Kidney (tissue), 13 donors: ENCODE measurements at regions not wholly inside any gene's neighbourhood (a gene's known extent, or its start where the extent isn't known, plus 50 kb on each side); places are given as distances from the start of the nearest gene placed in this dataset.
A peak's percentile ranks its signal among the peaks of the same experiment; 100 is the strongest.

ENCODE experiments used
- DNase-seq, 5 donors: peaks; one replicate each; pipeline ENCODE4 v3.0.0-alpha.2; 2013 to 2020
- FAIRE-seq: peaks from 2 replicates; lab custom pipeline; 2012; peaks lifted over from hg19 to GRCh38; lab: Jason Lieb, UNC
- H3K27ac ChIP-seq, 2 donors: one replicate each; pipeline ENCODE4 v1.7.0; 2013; ENCODE audit warnings: low read depth in 2 of 2, low read length in 2 of 2, inconsistent platforms in 1 of 2
- H3K27me3 ChIP-seq: one replicate; pipeline ENCODE4 v1.7.1; 2013; ENCODE audit warnings: low read length, inconsistent platforms; ENCODE audit not compliant: control insufficient read depth, insufficient read depth
- H3K36me3 ChIP-seq, 3 donors: one replicate each; pipeline versions ENCODE4 v1.7.0 to v1.7.1; 2013; ENCODE audit warnings: low read length in 3 of 3, control low read depth in 1 of 3, inconsistent platforms in 1 of 3; ENCODE audit not compliant: insufficient read depth in 3 of 3, control insufficient read depth in 2 of 3
- H3K4me1 ChIP-seq, 3 donors: one replicate each; pipeline versions ENCODE4 v1.7.0 to v1.7.1; 2013; ENCODE audit warnings: low read length in 3 of 3, inconsistent platforms in 1 of 3, low read depth in 1 of 3; ENCODE audit not compliant: control insufficient read depth in 2 of 3, insufficient read depth in 2 of 3
- H3K4me3 ChIP-seq, 3 donors: one replicate each; pipeline versions ENCODE4 v1.7.0 to v1.8.1; 2013; ENCODE audit warnings: low read length in 3 of 3, control low read depth in 1 of 3, inconsistent platforms in 1 of 3
- H3K9ac ChIP-seq, 3 donors: one replicate each; pipeline versions ENCODE4 v1.7.0 to v1.7.1; 2013; ENCODE audit warnings: low read length in 3 of 3, control low read depth in 1 of 3, inconsistent platforms in 1 of 3
- H3K9me3 ChIP-seq, 3 donors: one replicate each; pipeline versions ENCODE4 v1.7.0 to v1.7.1; 2013; ENCODE audit warnings: low read length in 3 of 3, control low read depth in 1 of 3, inconsistent platforms in 1 of 3; ENCODE audit not compliant: control insufficient read depth in 2 of 3, insufficient read depth in 1 of 3
- intact Hi-C: fragments of 100-400 bp; cut with DNase I; formaldehyde crosslinking; loops from one replicate; pipeline ENCODE4 v1.11.1; 2022
- TF ChIP-seq, protein P1 (sequence below): IDR thresholded peaks from 3 replicates; pipeline ENCODE4 v1.5.1; 2012; ENCODE audit warnings: mild to moderate bottlenecking, moderate library complexity, borderline replicate concordance; ENCODE audit not compliant: insufficient read depth; ENCODE audit errors: extremely low read depth
- donor health status: control.
- donor health status: control.
- donor health status: control.
- donor health status: control.
- donor health status: control.
- donor health status: DM: yes; HTN: yes; CAD: no.
- donor health status: Normal renal cell carcinoma (clear cell type).

DNA sequence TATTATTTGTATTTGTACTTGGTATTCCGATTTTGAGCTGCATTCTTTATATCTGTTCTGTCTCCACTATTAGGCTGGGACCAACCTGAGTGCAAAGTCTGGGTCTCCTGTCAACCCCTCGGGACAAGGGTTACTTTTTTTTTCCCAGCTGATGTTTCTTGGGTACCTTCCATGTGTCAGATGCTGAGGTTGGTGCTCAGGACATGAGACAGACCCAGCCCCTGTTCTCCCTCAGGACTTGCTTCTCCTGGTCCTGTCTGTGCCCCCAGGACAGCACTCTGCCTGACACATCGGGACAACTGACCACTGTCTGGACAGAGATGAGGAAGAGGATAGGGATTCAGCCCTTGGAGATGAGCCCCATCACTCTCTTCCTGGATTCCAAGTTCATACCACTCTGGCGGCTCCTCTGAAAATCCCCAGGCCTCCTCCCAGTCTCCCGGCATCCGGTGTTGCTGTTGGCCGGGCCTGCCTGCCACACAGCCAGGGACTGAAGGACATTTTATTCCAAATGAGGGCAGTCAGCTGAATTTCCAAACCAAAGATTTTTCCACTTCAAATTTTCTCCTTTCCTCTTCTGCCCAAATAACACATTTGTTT, 55.6 kb upstream of the FMOD start:
- peak overlapping the region; percentile 43 to 85 for H3K27ac ChIP-seq
- H3K9ac ChIP-seq: no peak overlapping the region
- DNase-seq (peak in 2 of 5 donors; percentile 44 to 85), FAIRE-seq (no peak)
- H3K4me1 ChIP-seq: peaks cover 0 to 4% (median 0%) of the 10 kb centered on the region in 3 donors
- H3K9me3 ChIP-seq: no peaks in the 10 kb centered on the region
- no peak overlapping the region for H3K4me3 ChIP-seq
- intact Hi-C loops: no loop called here
- H3K36me3 ChIP-seq: no peaks in the 10 kb centered on the region
- no peaks in the 10 kb centered on the region for H3K27me3 ChIP-seq
- TF ChIP-seq, protein P1, sequence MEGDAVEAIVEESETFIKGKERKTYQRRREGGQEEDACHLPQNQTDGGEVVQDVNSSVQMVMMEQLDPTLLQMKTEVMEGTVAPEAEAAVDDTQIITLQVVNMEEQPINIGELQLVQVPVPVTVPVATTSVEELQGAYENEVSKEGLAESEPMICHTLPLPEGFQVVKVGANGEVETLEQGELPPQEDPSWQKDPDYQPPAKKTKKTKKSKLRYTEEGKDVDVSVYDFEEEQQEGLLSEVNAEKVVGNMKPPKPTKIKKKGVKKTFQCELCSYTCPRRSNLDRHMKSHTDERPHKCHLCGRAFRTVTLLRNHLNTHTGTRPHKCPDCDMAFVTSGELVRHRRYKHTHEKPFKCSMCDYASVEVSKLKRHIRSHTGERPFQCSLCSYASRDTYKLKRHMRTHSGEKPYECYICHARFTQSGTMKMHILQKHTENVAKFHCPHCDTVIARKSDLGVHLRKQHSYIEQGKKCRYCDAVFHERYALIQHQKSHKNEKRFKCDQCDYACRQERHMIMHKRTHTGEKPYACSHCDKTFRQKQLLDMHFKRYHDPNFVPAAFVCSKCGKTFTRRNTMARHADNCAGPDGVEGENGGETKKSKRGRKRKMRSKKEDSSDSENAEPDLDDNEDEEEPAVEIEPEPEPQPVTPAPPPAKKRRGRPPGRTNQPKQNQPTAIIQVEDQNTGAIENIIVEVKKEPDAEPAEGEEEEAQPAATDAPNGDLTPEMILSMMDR: no peak

DNA sequence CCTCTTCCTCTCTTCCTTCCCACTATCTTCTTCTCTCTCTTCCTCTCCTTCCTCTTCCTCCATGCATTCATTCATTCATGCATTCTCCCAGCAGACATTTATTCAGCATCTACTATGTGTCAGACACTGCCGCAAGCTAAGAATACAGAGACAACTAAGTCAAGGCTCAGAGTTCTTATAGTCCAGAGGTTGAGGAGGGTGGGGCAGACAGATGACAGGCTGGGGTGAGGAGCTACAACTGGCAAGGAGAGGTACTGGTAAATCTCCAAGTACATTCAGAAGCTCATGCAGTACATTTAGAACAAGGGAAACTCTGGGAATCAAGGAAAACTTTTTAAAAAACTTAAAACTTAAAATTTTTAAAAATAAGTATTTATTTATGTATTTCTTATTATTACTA, 56.4 kb upstream of the FMOD start:
- H3K9ac ChIP-seq: no peak overlapping the region
- H3K27ac ChIP-seq: peak overlapping the region; percentile 40 to 43
- no peaks in the 10 kb centered on the region for H3K27me3 ChIP-seq
- intact Hi-C loops: no loop called here
- H3K4me3 ChIP-seq: no peak overlapping the region
- H3K9me3 ChIP-seq: no peaks in the 10 kb centered on the region
- TF ChIP-seq, protein P1: no peak
- DNase-seq: no peak
- FAIRE-seq: no peak
- H3K4me1 ChIP-seq: peaks cover 0 to 4% (median 0%) of the 10 kb centered on the region in 3 donors
- no peaks in the 10 kb centered on the region for H3K36me3 ChIP-seq

DNA sequence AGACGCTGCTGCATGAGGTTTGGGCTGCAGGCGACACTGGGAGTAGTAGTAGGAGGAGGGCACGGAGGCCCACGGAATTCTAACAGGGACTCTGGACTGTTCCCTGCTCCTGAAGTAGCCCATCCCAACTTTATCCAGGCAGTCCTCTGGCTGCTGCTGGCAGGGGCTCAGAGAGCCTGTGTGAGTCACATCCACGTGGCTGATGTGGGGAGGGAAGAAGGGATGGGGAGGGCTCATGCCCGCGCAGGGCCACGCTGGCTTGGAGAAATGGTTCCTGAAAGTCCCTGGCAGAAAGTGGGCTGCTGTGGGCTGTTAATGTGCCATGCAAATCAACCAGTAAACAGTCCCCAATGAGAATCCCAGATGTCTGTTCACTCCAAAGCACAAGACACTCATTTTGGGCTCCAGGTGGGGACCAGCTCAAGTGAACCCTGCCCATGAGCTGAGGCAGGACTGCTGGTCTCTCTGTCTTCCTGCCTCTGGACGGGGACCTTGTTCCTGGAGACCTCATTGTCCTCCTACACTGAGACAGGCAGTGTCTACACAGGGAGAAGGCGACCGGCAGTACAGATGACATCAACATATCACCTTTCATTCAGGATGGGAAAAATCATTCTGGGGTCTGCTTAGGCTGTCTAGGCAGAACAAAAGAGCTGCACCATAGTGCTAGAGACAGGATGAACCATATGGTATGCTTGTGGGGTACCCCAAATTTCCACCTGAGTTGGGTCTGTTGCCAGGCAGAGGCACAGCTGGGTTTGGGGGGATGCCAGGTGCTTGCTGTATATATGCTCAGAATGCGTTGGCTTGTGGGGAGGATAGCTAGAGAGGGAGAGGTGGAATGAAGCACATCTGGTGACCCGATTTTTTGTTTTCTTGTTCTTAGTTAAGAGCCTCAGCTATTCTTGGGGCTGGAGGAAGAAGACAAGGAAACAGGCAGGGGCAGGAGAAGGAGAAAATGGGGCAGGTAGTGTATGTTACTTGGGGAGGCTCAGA, 57.9 kb upstream of the FMOD start:
- Histone ChIP-seq H3K4me3 (no peak overlapping the region), H3K27ac (peak overlapping the region in 1 of 2 donors; percentile 8), H3K4me1 (peaks cover 0 to 4% (median 0%) of the 10 kb centered on the region in 3 donors), H3K27me3 (no peaks in the 10 kb centered on the region), H3K36me3 (no peaks in the 10 kb centered on the region), H3K9me3 (no peaks in the 10 kb centered on the region), H3K9ac (no peak overlapping the region)
- intact Hi-C loops: no loop called here
- FAIRE-seq: no peak
- TF ChIP-seq, protein P1: no peak
- peak in 3 of 5 donors; percentile 30 to 92 (median 31) for DNase-seq
